ENCODE measurements at regions not wholly inside any gene's neighbourhood (a gene's known extent, or its start where the extent isn't known, plus 50 kb on each side); places are given as distances from the start of the nearest gene placed in this dataset.

DNA sequence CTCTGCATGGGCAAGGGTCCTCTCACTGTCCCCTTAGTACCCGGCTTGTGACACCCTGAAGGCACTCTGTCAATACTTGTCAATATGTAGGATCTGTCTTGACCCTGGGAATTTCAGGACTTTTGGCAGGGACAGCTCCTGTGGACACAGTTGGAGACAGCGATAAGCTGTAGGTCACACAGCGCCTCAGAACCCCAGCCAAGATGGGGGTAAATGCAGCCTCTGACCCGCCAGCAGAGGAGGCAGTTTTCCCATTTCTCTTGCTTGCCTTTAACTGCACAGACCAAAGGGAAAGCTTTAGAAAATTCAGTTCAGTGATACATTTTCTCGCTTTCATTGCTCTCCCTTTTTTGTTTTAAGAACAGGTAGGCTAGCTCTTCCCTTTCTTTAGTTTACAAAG is 54.8 kb upstream of the KLHL29 start:
- peak; percentile 25 for DNase-seq (ENCODE audit: low read depth)
- peak; percentile 62 for TF ChIP-seq CTCF (IDR thresholded peaks at IDR 0.05; ENCODE audit: control insufficient read depth, extremely low read depth, insufficient read depth)
- H3K4me3 ChIP-seq (ENCODE audit: low read depth, low read length), result no peak overlapping the region

All from LNCaP clone FGC (cell line).